ENCODE measurements at regions not wholly inside any gene's neighbourhood (a gene's known extent, or its start where the extent isn't known, plus 50 kb on each side); places are given as distances from the start of the nearest gene placed in this dataset.
"Not testable (repeated sequence)": the region's sequence is repeated elsewhere in the genome, so short reads cannot be mapped to it uniquely, and the experiment has no call there.

DNA sequence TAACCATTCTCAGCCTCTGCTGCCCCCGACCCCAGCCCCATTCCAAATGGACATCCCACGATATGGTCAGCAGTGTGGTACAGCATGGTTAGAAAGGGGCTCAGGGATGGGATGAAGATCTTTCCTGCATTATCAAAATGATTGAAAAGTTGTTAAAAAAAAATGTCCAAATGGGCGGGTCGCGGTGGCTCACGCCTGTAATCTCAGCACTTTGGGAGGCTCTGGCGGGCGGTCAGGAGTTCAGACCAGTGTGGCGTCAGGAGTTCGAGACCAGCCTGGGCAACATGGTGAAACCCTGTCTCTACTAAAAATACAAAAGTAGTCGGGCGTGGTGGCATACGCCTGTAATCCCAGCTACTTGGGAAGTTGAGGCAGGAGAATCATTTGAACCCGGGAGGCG, 54.3 kb upstream of the ZNF254 start:
- Histone ChIP-seq H3K36me3 (ENCODE audit: control insufficient read depth in 4 of 4, insufficient read depth in 4 of 4, low read length in 3 of 4) (peaks cover 4 to 16% (median 9%) of the 10 kb centered on the region in 4 experiments), H3K27ac (ENCODE audit: insufficient read depth in 1 of 2, low read depth in 1 of 2, low read length in 2 of 2, poor library complexity in 1 of 2, severe bottlenecking in 2 of 2) (peak overlapping the region in 1 of 2 experiments; percentile 54), H3K9me3 (ENCODE audit: control extremely low read depth in 1 of 5, control insufficient read depth in 4 of 5, insufficient read depth in 2 of 5, low read depth in 1 of 5, low read length in 4 of 5) (peaks cover 0 to 3% (median 0%) of the 10 kb centered on the region in 5 experiments), H3K4me1 (ENCODE audit: control extremely low read depth in 1 of 4, control insufficient read depth in 4 of 4, insufficient read depth in 4 of 4, low read length in 3 of 4) (peaks cover 0 to 25% (median 17%) of the 10 kb centered on the region in 4 experiments), H3K27me3 (replicated peaks in 2 of 5; ENCODE audit: control insufficient read depth in 4 of 5, insufficient read depth in 5 of 5, low read length in 4 of 5) (no peaks in the 10 kb centered on the region), H3K4me3 (ENCODE audit: control insufficient read depth in 1 of 7, extremely low read depth in 1 of 7, insufficient read depth in 4 of 7, low read depth in 2 of 7, low read length in 6 of 7) (peak overlapping the region in 6 of 7 experiments; percentile 44 to 94 (median 76))
- WGBS (ENCODE audit: insufficient coverage): 100% methylated on average over 3 of the region's 15 CpGs
- POLR2A ChIA-PET: interaction anchor here (1.9 to 2.1 kb wide), 2 partner anchors 11 to 54 kb away, joined by 4 to 11 read pairs; partner anchors contain the start of gene ZNF254
- no peak for DNase-seq
- CTCF ChIA-PET: interaction anchor here (1.1 kb wide), 1 partner anchor 54 kb away, joined by 3 read pairs; the partner anchor contains the start of gene ZNF254

DNA sequence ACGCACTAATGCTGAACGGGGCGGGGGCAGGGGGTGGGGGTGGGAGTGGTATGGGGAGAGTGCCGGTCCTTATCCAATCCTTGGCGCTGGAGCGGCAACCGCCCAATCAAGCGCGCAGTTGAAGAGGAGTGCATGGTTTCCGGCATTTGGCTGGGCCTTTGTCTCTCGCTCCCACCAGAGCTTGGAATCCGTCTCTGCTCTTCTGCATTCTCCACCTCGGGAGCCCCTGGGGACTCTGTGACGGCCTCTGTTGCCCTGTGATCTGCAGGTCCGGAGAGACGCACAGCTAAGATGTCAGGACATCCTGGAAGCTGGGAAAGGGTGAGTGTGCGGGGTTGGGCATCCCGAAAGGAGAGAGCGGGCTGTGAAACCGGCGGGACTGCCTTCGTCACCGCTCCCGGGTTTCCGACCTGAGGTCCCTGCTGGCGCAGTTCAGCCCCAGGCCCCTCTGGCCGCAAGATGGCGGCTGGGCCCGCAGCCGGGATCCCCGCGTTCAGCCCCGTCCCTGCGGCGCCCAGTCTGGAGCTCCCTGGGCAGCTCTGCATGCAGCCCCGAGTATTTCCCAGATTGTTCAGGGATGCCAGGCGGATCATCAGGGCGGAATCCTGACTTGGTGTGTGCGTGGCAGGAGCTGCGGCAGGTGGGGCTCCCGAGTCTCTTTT, 53.6 kb upstream of the ZNF254 start:
- Histone ChIP-seq H3K27me3 (replicated peaks in 2 of 5; ENCODE audit: control insufficient read depth in 4 of 5, insufficient read depth in 5 of 5, low read length in 4 of 5) (no peaks in the 10 kb centered on the region), H3K4me1 (ENCODE audit: control extremely low read depth in 1 of 4, control insufficient read depth in 4 of 4, insufficient read depth in 4 of 4, low read length in 3 of 4) (peaks cover 0 to 25% (median 17%) of the 10 kb centered on the region in 4 experiments), H3K27ac (ENCODE audit: insufficient read depth in 1 of 2, low read depth in 1 of 2, low read length in 2 of 2, poor library complexity in 1 of 2, severe bottlenecking in 2 of 2) (peak overlapping the region; percentile 92 to 97), H3K4me3 (ENCODE audit: control insufficient read depth in 1 of 7, extremely low read depth in 1 of 7, insufficient read depth in 4 of 7, low read depth in 2 of 7, low read length in 6 of 7) (peak overlapping the region; percentile 81 to 94 (median 93)), H3K9me3 (ENCODE audit: control extremely low read depth in 1 of 5, control insufficient read depth in 4 of 5, insufficient read depth in 2 of 5, low read depth in 1 of 5, low read length in 4 of 5) (peaks cover 0 to 3% (median 0%) of the 10 kb centered on the region in 5 experiments), H3K36me3 (ENCODE audit: control insufficient read depth in 4 of 4, insufficient read depth in 4 of 4, low read length in 3 of 4) (peaks cover 9 to 17% (median 16%) of the 10 kb centered on the region in 4 experiments)
- peak; percentile 92 to 97 (median 96) for DNase-seq
- 0% methylated on average over 31 of the region's 41 CpGs for WGBS (ENCODE audit: insufficient coverage)
- ChIA-PET CTCF (interaction anchor here (1.1 kb wide), 1 partner anchor 54 kb away, joined by 3 read pairs; the partner anchor contains the start of gene ZNF254), POLR2A (interaction anchor here (0.5 to 2.1 kb wide), 6 partner anchors 10 to 463 kb away, joined by 3 to 11 read pairs (median 4); partner anchors contain the start of gene ZNF254)

DNA sequence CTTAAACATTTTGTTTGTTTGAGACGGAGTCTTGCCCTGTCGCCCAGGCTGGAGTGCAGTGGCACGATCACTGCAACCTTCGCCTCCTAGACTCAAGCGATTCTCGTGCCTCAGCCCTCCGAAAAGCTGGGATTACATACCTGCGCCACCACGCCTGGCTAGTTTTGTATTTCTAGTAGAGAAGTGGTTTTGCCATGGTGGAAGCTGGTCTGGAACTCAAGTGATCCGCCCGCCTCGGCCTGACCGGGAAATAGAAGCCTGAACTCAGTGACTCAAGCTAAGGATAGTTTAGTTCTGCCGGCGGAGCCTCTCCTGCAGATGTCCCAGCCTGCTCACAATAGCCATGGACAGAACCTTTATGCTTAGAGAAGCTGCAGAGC, 53.0 kb upstream of the ZNF254 start:
- 0% methylated on average over 14 of the region's 15 CpGs for WGBS (ENCODE audit: insufficient coverage)
- Histone ChIP-seq H3K27ac (ENCODE audit: insufficient read depth in 1 of 2, low read depth in 1 of 2, low read length in 2 of 2, poor library complexity in 1 of 2, severe bottlenecking in 2 of 2) (peak overlapping the region; percentile 92 to 97), H3K9me3 (ENCODE audit: control extremely low read depth in 1 of 5, control insufficient read depth in 4 of 5, insufficient read depth in 2 of 5, low read depth in 1 of 5, low read length in 4 of 5) (peaks cover 0 to 3% (median 0%) of the 10 kb centered on the region in 5 experiments), H3K4me1 (ENCODE audit: control extremely low read depth in 1 of 4, control insufficient read depth in 4 of 4, insufficient read depth in 4 of 4, low read length in 3 of 4) (peaks cover 0 to 25% (median 17%) of the 10 kb centered on the region in 4 experiments), H3K27me3 (replicated peaks in 2 of 5; ENCODE audit: control insufficient read depth in 4 of 5, insufficient read depth in 5 of 5, low read length in 4 of 5) (no peaks in the 10 kb centered on the region), H3K4me3 (ENCODE audit: control insufficient read depth in 1 of 7, extremely low read depth in 1 of 7, insufficient read depth in 4 of 7, low read depth in 2 of 7, low read length in 6 of 7) (peak overlapping the region; percentile 81 to 94 (median 93)), H3K36me3 (ENCODE audit: control insufficient read depth in 4 of 4, insufficient read depth in 4 of 4, low read length in 3 of 4) (peaks cover 11 to 22% (median 21%) of the 10 kb centered on the region in 4 experiments)
- POLR2A ChIA-PET: interaction anchor here (0.6 to 2.1 kb wide), 6 partner anchors 9 to 464 kb away, joined by 3 to 11 read pairs (median 4); partner anchors contain the start of genes ZNF254 and ZNF726
- DNase-seq: peak; percentile 38 to 68 (median 57)
- CTCF ChIA-PET: interaction anchor here (1.1 kb wide), 1 partner anchor 53 kb away, joined by 3 read pairs; the partner anchor contains the start of gene ZNF254

DNA sequence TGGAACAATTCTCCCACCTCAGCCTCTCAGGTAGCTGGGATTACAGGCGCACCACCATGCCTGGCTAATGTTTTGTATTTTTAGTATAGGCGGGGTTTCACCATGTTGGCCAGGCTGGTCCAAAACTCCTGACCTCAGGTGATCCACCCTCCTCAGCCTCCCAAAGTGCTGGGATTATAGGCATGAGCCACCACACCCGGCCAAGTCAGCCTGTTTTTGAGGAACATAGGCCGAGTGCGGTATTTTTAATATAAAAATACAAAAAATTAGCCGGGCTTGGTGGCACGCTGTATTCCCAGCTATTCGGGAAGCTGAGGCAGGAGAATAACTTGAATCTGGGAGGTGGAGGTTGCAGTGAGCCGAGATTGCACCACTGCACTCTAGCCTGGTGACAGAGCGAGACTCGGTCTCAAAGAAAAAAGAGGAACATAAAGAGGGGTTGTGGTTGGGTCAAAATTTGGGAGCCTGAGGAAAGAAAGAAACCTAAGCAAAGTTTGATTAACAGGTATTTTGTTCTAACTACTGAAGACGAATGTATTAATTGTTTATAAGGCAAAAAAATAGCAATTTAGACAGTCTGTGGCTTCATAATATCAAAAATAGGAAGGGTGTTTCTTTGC, 51.6 kb upstream of the ZNF254 start:
- H3K9me3 ChIP-seq (ENCODE audit: control extremely low read depth in 1 of 5, control insufficient read depth in 4 of 5, insufficient read depth in 2 of 5, low read depth in 1 of 5, low read length in 4 of 5); H3K27me3 ChIP-seq (replicated peaks in 2 of 5; ENCODE audit: control insufficient read depth in 4 of 5, insufficient read depth in 5 of 5, low read length in 4 of 5); POLR2A ChIA-PET; CTCF ChIA-PET: not testable (repeated sequence)
- Histone ChIP-seq H3K27ac (ENCODE audit: insufficient read depth in 1 of 2, low read depth in 1 of 2, low read length in 2 of 2, poor library complexity in 1 of 2, severe bottlenecking in 2 of 2) (peak overlapping the region in 1 of 2 experiments; percentile 97), H3K36me3 (ENCODE audit: control insufficient read depth in 4 of 4, insufficient read depth in 4 of 4, low read length in 3 of 4) (peaks cover 13 to 30% (median 27%) of the 10 kb centered on the region in 4 experiments), H3K4me1 (ENCODE audit: control extremely low read depth in 1 of 4, control insufficient read depth in 4 of 4, insufficient read depth in 4 of 4, low read length in 3 of 4) (peaks cover 0 to 25% (median 17%) of the 10 kb centered on the region in 4 experiments), H3K4me3 (ENCODE audit: control insufficient read depth in 1 of 7, extremely low read depth in 1 of 7, insufficient read depth in 4 of 7, low read depth in 2 of 7, low read length in 6 of 7) (peak overlapping the region in 5 of 7 experiments; percentile 48 to 94 (median 93))
- DNase-seq: peak; percentile 14 to 76 (median 71)
- WGBS (ENCODE audit: insufficient coverage): 73% methylated on average over 11 of the region's 12 CpGs

Data from common myeloid progenitor, CD34-positive (primary cell).